ENCODE measurements at regions not wholly inside any gene's neighbourhood (a gene's known extent, or its start where the extent isn't known, plus 50 kb on each side); places are given as distances from the start of the nearest gene placed in this dataset.

GRCh38 chr2:144950899-144951560, 431.1 kb upstream of the ZEB2 start:
- no peaks in the 10 kb centered on the region for H3K36me3 ChIP-seq (ENCODE audit: control insufficient read depth in 5 of 5, insufficient read depth in 5 of 5, low read length in 5 of 5)
- H3K27ac ChIP-seq (ENCODE audit: low read depth, low read length), result no peak overlapping the region
- H3K4me3 ChIP-seq (ENCODE audit: low read depth in 1 of 5, low read length in 5 of 5), result no peak overlapping the region
- H3K9ac ChIP-seq (ENCODE audit: low read length in 5 of 5), result no peak overlapping the region
- no peaks in the 10 kb centered on the region for H3K27me3 ChIP-seq (ENCODE audit: control insufficient read depth in 5 of 5, insufficient read depth in 4 of 5, low read length in 5 of 5)
- no peaks in the 10 kb centered on the region for H3K9me3 ChIP-seq (ENCODE audit: control insufficient read depth in 5 of 5, low read length in 5 of 5)
- H3K4me1 ChIP-seq (ENCODE audit: control insufficient read depth in 5 of 5, insufficient read depth in 5 of 5, low read length in 5 of 5), result no peaks in the 10 kb centered on the region

- H3K4me1 ChIP-seq (ENCODE audit: control insufficient read depth in 5 of 5, insufficient read depth in 5 of 5, low read length in 5 of 5), result peaks cover 0 to 8% (median 3%) of the 10 kb centered on the region in 5 donors
- H3K36me3 ChIP-seq (ENCODE audit: control insufficient read depth in 5 of 5, insufficient read depth in 5 of 5, low read length in 5 of 5), result no peaks in the 10 kb centered on the region
- no peak overlapping the region for H3K27ac ChIP-seq (ENCODE audit: low read depth, low read length)
- H3K9ac ChIP-seq (ENCODE audit: low read length in 5 of 5), result no peak overlapping the region
- H3K4me3 ChIP-seq (ENCODE audit: low read depth in 1 of 5, low read length in 5 of 5), result no peak overlapping the region
- H3K9me3 ChIP-seq (ENCODE audit: control insufficient read depth in 5 of 5, low read length in 5 of 5), result no peaks in the 10 kb centered on the region
- no peaks in the 10 kb centered on the region for H3K27me3 ChIP-seq (ENCODE audit: control insufficient read depth in 5 of 5, insufficient read depth in 4 of 5, low read length in 5 of 5)
Measured at GRCh38 chr2:144948205-144948855, 428.4 kb upstream of the ZEB2 start.

GRCh38 chr2:144947709-144948037, 427.8 kb upstream of the ZEB2 start:
- Histone ChIP-seq H3K27ac (ENCODE audit: low read depth, low read length) (no peak overlapping the region), H3K4me3 (ENCODE audit: low read depth in 1 of 5, low read length in 5 of 5) (no peak overlapping the region), H3K4me1 (ENCODE audit: control insufficient read depth in 5 of 5, insufficient read depth in 5 of 5, low read length in 5 of 5) (peaks cover 0 to 8% (median 6%) of the 10 kb centered on the region in 5 donors)

GRCh38 chr2:144946263-144946662, 426.3 kb upstream of the ZEB2 start:
- Histone ChIP-seq H3K4me3 (ENCODE audit: low read depth in 1 of 5, low read length in 5 of 5) (no peak overlapping the region), H3K9ac (ENCODE audit: low read length in 5 of 5) (no peak overlapping the region), H3K27me3 (ENCODE audit: control insufficient read depth in 5 of 5, insufficient read depth in 4 of 5, low read length in 5 of 5) (no peaks in the 10 kb centered on the region), H3K27ac (ENCODE audit: low read depth, low read length) (no peak overlapping the region), H3K36me3 (ENCODE audit: control insufficient read depth in 5 of 5, insufficient read depth in 5 of 5, low read length in 5 of 5) (no peaks in the 10 kb centered on the region), H3K9me3 (ENCODE audit: control insufficient read depth in 5 of 5, low read length in 5 of 5) (no peaks in the 10 kb centered on the region), H3K4me1 (ENCODE audit: control insufficient read depth in 5 of 5, insufficient read depth in 5 of 5, low read length in 5 of 5) (peaks cover 0 to 8% (median 6%) of the 10 kb centered on the region in 5 donors)

More at GRCh38 chr2:144947709-144948037, 427.8 kb upstream of the ZEB2 start:
- Histone ChIP-seq H3K36me3 (ENCODE audit: control insufficient read depth in 5 of 5, insufficient read depth in 5 of 5, low read length in 5 of 5) (no peaks in the 10 kb centered on the region), H3K9ac (ENCODE audit: low read length in 5 of 5) (no peak overlapping the region), H3K9me3 (ENCODE audit: control insufficient read depth in 5 of 5, low read length in 5 of 5) (no peaks in the 10 kb centered on the region), H3K27me3 (ENCODE audit: control insufficient read depth in 5 of 5, insufficient read depth in 4 of 5, low read length in 5 of 5) (no peaks in the 10 kb centered on the region)

- H3K9me3 ChIP-seq (ENCODE audit: control insufficient read depth in 5 of 5, low read length in 5 of 5), result no peaks in the 10 kb centered on the region
- H3K4me3 ChIP-seq (ENCODE audit: low read depth in 1 of 5, low read length in 5 of 5), result no peak overlapping the region
- H3K4me1 ChIP-seq (ENCODE audit: control insufficient read depth in 5 of 5, insufficient read depth in 5 of 5, low read length in 5 of 5), result peaks cover 0 to 8% (median 6%) of the 10 kb centered on the region in 5 donors
- no peak overlapping the region for H3K27ac ChIP-seq (ENCODE audit: low read depth, low read length)
- no peak overlapping the region for H3K9ac ChIP-seq (ENCODE audit: low read length in 5 of 5)
- H3K27me3 ChIP-seq (ENCODE audit: control insufficient read depth in 5 of 5, insufficient read depth in 4 of 5, low read length in 5 of 5), result no peaks in the 10 kb centered on the region
- no peaks in the 10 kb centered on the region for H3K36me3 ChIP-seq (ENCODE audit: control insufficient read depth in 5 of 5, insufficient read depth in 5 of 5, low read length in 5 of 5)
Measured at GRCh38 chr2:144944546-144945220, 424.8 kb upstream of the ZEB2 start.

GRCh38 chr2:144943986-144944385, 424.1 kb upstream of the ZEB2 start:
- Histone ChIP-seq H3K4me3 (ENCODE audit: low read depth in 1 of 5, low read length in 5 of 5) (no peak overlapping the region), H3K27ac (ENCODE audit: low read depth, low read length) (no peak overlapping the region), H3K9me3 (ENCODE audit: control insufficient read depth in 5 of 5, low read length in 5 of 5) (no peaks in the 10 kb centered on the region), H3K9ac (ENCODE audit: low read length in 5 of 5) (no peak overlapping the region), H3K36me3 (ENCODE audit: control insufficient read depth in 5 of 5, insufficient read depth in 5 of 5, low read length in 5 of 5) (no peaks in the 10 kb centered on the region), H3K27me3 (ENCODE audit: control insufficient read depth in 5 of 5, insufficient read depth in 4 of 5, low read length in 5 of 5) (no peaks in the 10 kb centered on the region), H3K4me1 (ENCODE audit: control insufficient read depth in 5 of 5, insufficient read depth in 5 of 5, low read length in 5 of 5) (peaks cover 0 to 8% (median 6%) of the 10 kb centered on the region in 5 donors)

- H3K9me3 ChIP-seq (ENCODE audit: control insufficient read depth in 5 of 5, low read length in 5 of 5), result no peaks in the 10 kb centered on the region
- H3K36me3 ChIP-seq (ENCODE audit: control insufficient read depth in 5 of 5, insufficient read depth in 5 of 5, low read length in 5 of 5), result no peaks in the 10 kb centered on the region
- H3K4me3 ChIP-seq (ENCODE audit: low read depth in 1 of 5, low read length in 5 of 5), result no peak overlapping the region
- no peak overlapping the region for H3K9ac ChIP-seq (ENCODE audit: low read length in 5 of 5)
- H3K4me1 ChIP-seq (ENCODE audit: control insufficient read depth in 5 of 5, insufficient read depth in 5 of 5, low read length in 5 of 5), result peaks cover under 1 to 13% (median 10%) of the 10 kb centered on the region in 5 donors
- H3K27ac ChIP-seq (ENCODE audit: low read depth, low read length), result no peak overlapping the region
- no peaks in the 10 kb centered on the region for H3K27me3 ChIP-seq (ENCODE audit: control insufficient read depth in 5 of 5, insufficient read depth in 4 of 5, low read length in 5 of 5)
Measured at GRCh38 chr2:144943293-144943941, 423.5 kb upstream of the ZEB2 start.

- H3K9me3 ChIP-seq (ENCODE audit: control insufficient read depth in 5 of 5, low read length in 5 of 5), result no peaks in the 10 kb centered on the region
- no peaks in the 10 kb centered on the region for H3K36me3 ChIP-seq (ENCODE audit: control insufficient read depth in 5 of 5, insufficient read depth in 5 of 5, low read length in 5 of 5)
- H3K4me3 ChIP-seq (ENCODE audit: low read depth in 1 of 5, low read length in 5 of 5), result no peak overlapping the region
- no peak overlapping the region for H3K27ac ChIP-seq (ENCODE audit: low read depth, low read length)
- H3K27me3 ChIP-seq (ENCODE audit: control insufficient read depth in 5 of 5, insufficient read depth in 4 of 5, low read length in 5 of 5), result peaks cover 0 to 3% (median 0%) of the 10 kb centered on the region in 5 donors
- H3K4me1 ChIP-seq (ENCODE audit: control insufficient read depth in 5 of 5, insufficient read depth in 5 of 5, low read length in 5 of 5), result peaks cover 8 to 20% (median 18%) of the 10 kb centered on the region in 5 donors
- H3K9ac ChIP-seq (ENCODE audit: low read length in 5 of 5), result no peak overlapping the region
Measured at GRCh38 chr2:144942516-144943256, 422.8 kb upstream of the ZEB2 start.

GRCh38 chr2:144941743-144942488, 422.0 kb upstream of the ZEB2 start:
- Histone ChIP-seq H3K27ac (ENCODE audit: low read depth, low read length) (no peak overlapping the region), H3K36me3 (ENCODE audit: control insufficient read depth in 5 of 5, insufficient read depth in 5 of 5, low read length in 5 of 5) (no peaks in the 10 kb centered on the region), H3K4me3 (ENCODE audit: low read depth in 1 of 5, low read length in 5 of 5) (no peak overlapping the region), H3K4me1 (ENCODE audit: control insufficient read depth in 5 of 5, insufficient read depth in 5 of 5, low read length in 5 of 5) (peaks cover 11 to 26% (median 24%) of the 10 kb centered on the region in 5 donors), H3K27me3 (ENCODE audit: control insufficient read depth in 5 of 5, insufficient read depth in 4 of 5, low read length in 5 of 5) (peaks cover 0 to 3% (median 0%) of the 10 kb centered on the region in 5 donors), H3K9me3 (ENCODE audit: control insufficient read depth in 5 of 5, low read length in 5 of 5) (no peaks in the 10 kb centered on the region), H3K9ac (ENCODE audit: low read length in 5 of 5) (no peak overlapping the region)
